ENCODE measurements at regions not wholly inside any gene's neighbourhood (a gene's known extent, or its start where the extent isn't known, plus 50 kb on each side); places are given as distances from the start of the nearest gene placed in this dataset.

GRCh38 chr5:12675959-12676358, 771.7 kb upstream of the CTNND2 start:
- no peak for TF ChIP-seq POLR2A (IDR thresholded peaks at IDR 0.05; ENCODE audit: low read length)
- TF ChIP-seq GATA1 (IDR thresholded peaks at IDR 0.05; ENCODE audit: low read depth, low read length) = no peak
